H9 (cell line): ENCODE measurements at regions not wholly inside any gene's neighbourhood (a gene's known extent, or its start where the extent isn't known, plus 50 kb on each side); places are given as distances from the start of the nearest gene placed in this dataset.

Experiments used
- DNase-seq: peaks from one replicate; pipeline ENCODE4 v3.0.0-alpha.2; 2017
- H2AFZ ChIP-seq: one replicate; pipeline ENCODE4 v1.6.1; 2013; ENCODE audit warnings: mild to moderate bottlenecking, low read length, control low read depth, moderate library complexity
- H2AK5ac ChIP-seq: 2 replicates; pipeline ENCODE4 v1.6.1; 2013; ENCODE audit warnings: low read length, control low read depth, mixed read lengths; ENCODE audit not compliant: insufficient read length
- H2BK120ac ChIP-seq: one replicate; pipeline ENCODE4 v1.6.1; 2013; ENCODE audit warnings: low read depth, mild to moderate bottlenecking, low read length, control low read depth, inconsistent platforms; ENCODE audit not compliant: poor library complexity, severe bottlenecking
- H2BK12ac ChIP-seq: 2 replicates; pipeline ENCODE4 v1.6.1; 2013; ENCODE audit warnings: low read length, control low read depth, mixed read lengths, low read depth; ENCODE audit not compliant: insufficient read length
- H2BK15ac ChIP-seq: 2 replicates; pipeline ENCODE4 v1.6.1; 2013; ENCODE audit warnings: low read depth, low read length, control low read depth
- H2BK20ac ChIP-seq: one replicate; pipeline ENCODE4 v1.6.1; 2013; ENCODE audit warnings: low read depth, mild to moderate bottlenecking, low read length, control low read depth, inconsistent platforms; ENCODE audit not compliant: poor library complexity, severe bottlenecking
- H2BK5ac ChIP-seq: 2 replicates; pipeline ENCODE4 v1.6.1; 2013; ENCODE audit warnings: low read length, control low read depth, mixed read lengths; ENCODE audit not compliant: insufficient read length
- H3K14ac ChIP-seq: 2 replicates; pipeline ENCODE4 v1.6.1; 2013; ENCODE audit warnings: low read length, control low read depth; ENCODE audit not compliant: insufficient read depth
- H3K18ac ChIP-seq: 2 replicates; pipeline ENCODE4 v1.6.1; 2013; ENCODE audit warnings: low read depth, mild to moderate bottlenecking, mixed read lengths, low read length, control low read depth; ENCODE audit not compliant: insufficient read length
- H3K23ac ChIP-seq: 2 replicates; pipeline ENCODE4 v1.6.1; 2013; ENCODE audit warnings: low read length, control low read depth, mixed read lengths, low read depth; ENCODE audit not compliant: insufficient read length
- H3K23me2 ChIP-seq: 2 replicates; pipeline ENCODE4 v1.6.1; 2013; ENCODE audit warnings: low read depth, mild to moderate bottlenecking, mixed read lengths, low read length, control low read depth; ENCODE audit not compliant: insufficient read length, poor library complexity, severe bottlenecking
- H3K27ac ChIP-seq: 2 replicates; pipeline ENCODE4 v1.5.1; 2013; ENCODE audit warnings: low read length, control low read depth, mixed read lengths, low read depth; ENCODE audit not compliant: insufficient read length
- H3K27me3 ChIP-seq: 2 replicates; pipeline ENCODE4 v1.6.1; 2013; ENCODE audit warnings: low read length, control low read depth, inconsistent platforms; ENCODE audit not compliant: insufficient read depth
- H3K4ac ChIP-seq: 2 replicates; pipeline ENCODE4 v1.6.1; 2013; ENCODE audit warnings: low read depth, mild to moderate bottlenecking, control low read depth, inconsistent platforms, low read length, moderate library complexity
- H3K4me1 ChIP-seq: 2 replicates; pipeline ENCODE4 v1.6.1; 2013; ENCODE audit warnings: low read length, control low read depth, inconsistent platforms; ENCODE audit not compliant: insufficient read depth
- H3K4me2 ChIP-seq: 2 replicates; pipeline ENCODE4 v1.6.1; 2013; ENCODE audit warnings: low read length, control low read depth, mixed read lengths; ENCODE audit not compliant: insufficient read length, insufficient read depth
- H3K56ac ChIP-seq: 2 replicates; pipeline ENCODE4 v1.6.1; 2013; ENCODE audit warnings: low read depth, mild to moderate bottlenecking, mixed read lengths, low read length, control low read depth; ENCODE audit not compliant: insufficient read length
- H3K79me1 ChIP-seq: 2 replicates; pipeline ENCODE4 v1.6.1; 2013; ENCODE audit warnings: low read depth, mild to moderate bottlenecking, moderate library complexity, low read length, control low read depth, inconsistent platforms; ENCODE audit not compliant: insufficient read depth, poor library complexity, severe bottlenecking
- H3K79me2 ChIP-seq: 2 replicates; pipeline ENCODE4 v1.6.1; 2013; ENCODE audit warnings: low read length, control low read depth, inconsistent platforms; ENCODE audit not compliant: insufficient read depth
- H3K9ac ChIP-seq: 2 replicates; pipeline ENCODE4 v1.6.1; 2013; ENCODE audit warnings: low read length, control low read depth, mixed read lengths; ENCODE audit not compliant: insufficient read length; ENCODE audit errors: extremely low read depth
- H3K9me3 ChIP-seq: one replicate; pipeline ENCODE4 v1.6.1; 2013; ENCODE audit warnings: low read depth, low read length, inconsistent platforms; ENCODE audit not compliant: control insufficient read depth
- H3T11ph ChIP-seq: one replicate; pipeline ENCODE4 v1.6.1; 2013; ENCODE audit warnings: mild to moderate bottlenecking, low read length, control low read depth, inconsistent platforms
- H4K20me1 ChIP-seq: one replicate; pipeline ENCODE4 v1.6.1; 2013; ENCODE audit not compliant: control insufficient read depth, insufficient read length, insufficient read depth
- H4K5ac ChIP-seq: 2 replicates; pipeline ENCODE4 v1.6.1; 2013; ENCODE audit warnings: low read depth, mild to moderate bottlenecking, mixed read lengths, low read length, control low read depth; ENCODE audit not compliant: insufficient read length
- H4K8ac ChIP-seq: replicated peaks from 2 replicates; pipeline ENCODE4 v1.6.1; 2013; ENCODE audit warnings: low read length, control low read depth, mixed read lengths, low read depth; ENCODE audit not compliant: insufficient read length
- H4K91ac ChIP-seq: 2 replicates; pipeline ENCODE4 v1.6.1; 2013; ENCODE audit warnings: low read depth, mild to moderate bottlenecking, moderate library complexity, mixed read lengths, low read length, control low read depth; ENCODE audit not compliant: insufficient read length
- H3K27ac Mint-ChIP-seq, 3 experiments: 2 replicates in 2 of 3; 3 replicates in 1 of 3; pipeline ENCODE4 v1.8.0; 2020 to 2021; ENCODE audit warnings: mixed read lengths in 3 of 3, mild to moderate bottlenecking in 1 of 3, moderate library complexity in 1 of 3
- H3K27me3 Mint-ChIP-seq: 2 replicates; pipeline ENCODE4 v1.8.0; 2021; ENCODE audit warnings: low read depth, mild to moderate bottlenecking, moderate library complexity, mixed read lengths
- H3K36me3 Mint-ChIP-seq, 3 experiments: 2 replicates in 2 of 3; 3 replicates in 1 of 3; pipeline ENCODE4 v1.8.0; 2020 to 2021; ENCODE audit warnings: low read depth in 3 of 3, mixed read lengths in 3 of 3; ENCODE audit not compliant: insufficient read depth in 1 of 3
- H3K4me1 Mint-ChIP-seq, 2 experiments: 2 replicates each; pipeline ENCODE4 v1.8.0; 2020; ENCODE audit warnings: mixed read lengths in 2 of 2
- H3K4me3 Mint-ChIP-seq, 2 experiments: 2 replicates in 1 of 2; 3 replicates in 1 of 2; pipeline ENCODE4 v1.8.0; 2020 to 2021; ENCODE audit warnings: mild to moderate bottlenecking in 2 of 2, mixed read lengths in 2 of 2, moderate library complexity in 1 of 2
- H3K9me3 Mint-ChIP-seq, 2 experiments: 2 replicates in 1 of 2; 3 replicates in 1 of 2; pipeline ENCODE4 v1.8.0; 2020; ENCODE audit warnings: mild to moderate bottlenecking in 2 of 2, mixed read lengths in 2 of 2, moderate library complexity in 1 of 2
- WGBS: extraction: QIAGEN DNeasy Blood & Tissue Kit; methylation state at CpG from one replicate; pipeline ENCODE4 v1.1.7; 2013; ENCODE audit warnings: missing lambda C conversion rate, low lambda C conversion rate, mixed read lengths; ENCODE audit not compliant: insufficient read length; ENCODE audit errors: extremely low coverage; 5-methylcytosine and 5-hydroxymethylcytosine counted together
- TF ChIP-seq, protein P1 (sequence below): fragments of 200-600 bp; sonication (generic); conservative IDR thresholded peaks from 3 replicates; pipeline ENCODE4 v1.8.0; 2021; ENCODE audit warnings: antibody characterized with exemption, mild to moderate bottlenecking

DNA sequence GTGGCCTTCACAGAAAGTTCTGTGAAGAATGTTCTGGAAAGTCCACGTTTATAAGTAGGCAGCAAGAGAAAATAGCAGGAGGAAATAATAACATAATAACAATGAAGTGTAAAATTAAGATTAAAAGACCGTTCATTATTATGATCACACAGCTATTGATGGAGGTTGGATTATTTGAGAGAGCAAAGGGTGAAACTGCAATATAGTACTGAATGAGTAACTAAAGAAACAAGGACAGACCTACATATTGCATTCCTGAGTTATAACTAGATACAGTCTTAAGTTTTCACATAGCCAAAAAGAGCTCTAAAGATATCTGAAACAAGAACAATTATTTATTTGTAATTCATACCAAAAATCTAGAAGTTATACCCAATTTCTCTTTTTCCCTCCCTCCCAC lies 122.9 kb upstream of the TMEM164 start:
- Histone ChIP-seq H4K20me1 (no peaks in the 10 kb centered on the region), H2BK12ac (no peak overlapping the region), H3K9ac (no peak overlapping the region), H3T11ph (no peak overlapping the region), H2AFZ (no peak overlapping the region), H3K27ac (no peak overlapping the region), H3K23ac (no peak overlapping the region), H3K56ac (no peak overlapping the region), H3K9me3 (no peaks in the 10 kb centered on the region), H3K14ac (no peak overlapping the region), H3K79me1 (no peaks in the 10 kb centered on the region), H3K79me2 (no peaks in the 10 kb centered on the region), H2BK20ac (no peak overlapping the region), H3K4me1 (no peaks in the 10 kb centered on the region), H2BK120ac (no peak overlapping the region), H4K5ac (no peak overlapping the region), H4K91ac (no peak overlapping the region), H3K4me2 (no peak overlapping the region), H2BK5ac (no peak overlapping the region), H3K27me3 (no peaks in the 10 kb centered on the region), H4K8ac (no peak overlapping the region), H2AK5ac (no peak overlapping the region), H3K23me2 (no peaks in the 10 kb centered on the region), H3K4ac (no peak overlapping the region), H2BK15ac (no peak overlapping the region), H3K18ac (no peak overlapping the region)
- Mint-ChIP-seq H3K27ac (no peak overlapping the region), H3K4me1 (no peaks in the 10 kb centered on the region), H3K36me3 (0 out of 7 replicates have a peak, but pooled peaks cover 0 to 4% (median 0%) of the 10 kb centered on the region in 3 experiments), H3K27me3 (peaks cover 3% of the 10 kb centered on the region), H3K4me3 (no peak overlapping the region), H3K9me3 (no peaks in the 10 kb centered on the region)
- TF ChIP-seq, protein P1, sequence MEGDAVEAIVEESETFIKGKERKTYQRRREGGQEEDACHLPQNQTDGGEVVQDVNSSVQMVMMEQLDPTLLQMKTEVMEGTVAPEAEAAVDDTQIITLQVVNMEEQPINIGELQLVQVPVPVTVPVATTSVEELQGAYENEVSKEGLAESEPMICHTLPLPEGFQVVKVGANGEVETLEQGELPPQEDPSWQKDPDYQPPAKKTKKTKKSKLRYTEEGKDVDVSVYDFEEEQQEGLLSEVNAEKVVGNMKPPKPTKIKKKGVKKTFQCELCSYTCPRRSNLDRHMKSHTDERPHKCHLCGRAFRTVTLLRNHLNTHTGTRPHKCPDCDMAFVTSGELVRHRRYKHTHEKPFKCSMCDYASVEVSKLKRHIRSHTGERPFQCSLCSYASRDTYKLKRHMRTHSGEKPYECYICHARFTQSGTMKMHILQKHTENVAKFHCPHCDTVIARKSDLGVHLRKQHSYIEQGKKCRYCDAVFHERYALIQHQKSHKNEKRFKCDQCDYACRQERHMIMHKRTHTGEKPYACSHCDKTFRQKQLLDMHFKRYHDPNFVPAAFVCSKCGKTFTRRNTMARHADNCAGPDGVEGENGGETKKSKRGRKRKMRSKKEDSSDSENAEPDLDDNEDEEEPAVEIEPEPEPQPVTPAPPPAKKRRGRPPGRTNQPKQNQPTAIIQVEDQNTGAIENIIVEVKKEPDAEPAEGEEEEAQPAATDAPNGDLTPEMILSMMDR, result no peak
- DNase-seq, result no peak
- WGBS, result no CpG with 5 or more reads among the region's 2 CpGs
